Left lung (tissue), 4 donors: ENCODE measurements at regions not wholly inside any gene's neighbourhood (a gene's known extent, or its start where the extent isn't known, plus 50 kb on each side); places are given as distances from the start of the nearest gene placed in this dataset.

Experiments
- ATAC-seq: fragments of 200-7000 bp; cut with Tn5 transposase; one replicate; pipeline ENCODE4 v1.9.1; 2020; ENCODE audit warnings: moderate library complexity
- DNase-seq, 4 donors: peaks; one replicate each; pipeline ENCODE4 v3.0.0-alpha.2; 2013 to 2020
- H3K27ac ChIP-seq, 2 donors: fragments of 200-600 bp; sonication (generic) in 1 of 2; one replicate each; pipeline versions ENCODE4 v1.5.0 to v1.8.0; 2020 to 2021
- H3K27me3 ChIP-seq, 2 donors: fragments of 200-600 bp; sonication (generic) in 1 of 2; one replicate each; pipeline versions ENCODE4 v1.5.0 to v1.8.0; 2020 to 2021
- H3K36me3 ChIP-seq, 2 donors: fragments of 200-600 bp; sonication (generic) in 1 of 2; one replicate each; pipeline versions ENCODE4 v1.5.0 to v1.8.0; 2020 to 2021
- H3K4me1 ChIP-seq, 2 donors: fragments of 200-600 bp; one replicate each; pipeline ENCODE4 v1.8.0; 2021
- H3K4me3 ChIP-seq, 2 donors: fragments of 200-600 bp; sonication (generic) in 1 of 2; one replicate each; pipeline versions ENCODE4 v1.5.0 to v1.8.0; 2020 to 2021; ENCODE audit warnings: mild to moderate bottlenecking in 1 of 2
- H3K9me3 ChIP-seq, 2 donors: fragments of 200-600 bp; sonication (generic) in 1 of 2; one replicate each; pipeline versions ENCODE4 v1.5.0 to v1.8.0; 2020 to 2021
- CTCF ChIP-seq, 2 donors: fragments of 200-600 bp; sonication (generic) in 1 of 2; IDR thresholded peaks; one replicate each; pipeline versions ENCODE4 v1.5.0 to v1.8.0; 2021; ENCODE audit warnings: antibody characterized with exemption in 2 of 2
- intact Hi-C, 2 donors: fragments of 100-400 bp; cut with DNase I; formaldehyde crosslinking; loops; one replicate each; pipeline versions ENCODE4 v1.11.2 to v1.14.2; 2022
- donor health status: DM: no; HTN: yes; CAD: no.
- donor health status: DM: no; HTN: no; CAD: no.

DNA sequence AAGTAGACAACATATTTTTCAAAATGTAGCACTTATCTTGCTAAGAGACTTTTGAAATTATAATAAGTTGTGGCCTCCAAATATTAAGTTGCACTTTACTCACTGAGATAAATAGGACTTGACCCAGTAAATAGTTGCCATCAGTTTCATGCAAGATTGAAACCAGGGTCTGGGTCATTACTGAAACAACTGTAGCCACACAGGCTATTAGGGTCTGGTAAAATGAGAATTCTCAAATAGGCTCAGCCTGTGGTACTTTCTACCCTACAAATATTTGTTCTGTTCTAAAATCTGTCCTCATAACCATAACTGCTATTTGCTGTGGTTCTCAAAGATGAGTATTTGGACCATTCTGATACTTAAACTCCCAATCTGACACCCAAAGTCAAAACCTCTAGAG is 115.4 kb upstream of the STK17B start:
- ATAC-seq = no peak
- Histone ChIP-seq H3K27ac (no peak overlapping the region), H3K4me3 (no peak overlapping the region), H3K36me3 (no peaks in the 10 kb centered on the region), H3K9me3 (no peaks in the 10 kb centered on the region), H3K27me3 (no peaks in the 10 kb centered on the region), H3K4me1 (peaks cover 4 to 7% of the 10 kb centered on the region in 2 donors)
- no peak for TF ChIP-seq CTCF (IDR thresholded peaks at IDR 0.05)
- intact Hi-C loops = no loop called here
- DNase-seq = no peak

GRCh38 chr2:196287523-196287922 is 116.1 kb upstream of the STK17B start:
- DNase-seq = no peak
- Histone ChIP-seq H3K9me3 (no peaks in the 10 kb centered on the region), H3K27me3 (no peaks in the 10 kb centered on the region), H3K36me3 (no peaks in the 10 kb centered on the region), H3K4me3 (no peak overlapping the region), H3K4me1 (peaks cover 8 to 9% of the 10 kb centered on the region in 2 donors), H3K27ac (no peak overlapping the region)
- intact Hi-C loops = no loop called here
- TF ChIP-seq CTCF (IDR thresholded peaks at IDR 0.05) = no peak
- ATAC-seq = no peak

DNA sequence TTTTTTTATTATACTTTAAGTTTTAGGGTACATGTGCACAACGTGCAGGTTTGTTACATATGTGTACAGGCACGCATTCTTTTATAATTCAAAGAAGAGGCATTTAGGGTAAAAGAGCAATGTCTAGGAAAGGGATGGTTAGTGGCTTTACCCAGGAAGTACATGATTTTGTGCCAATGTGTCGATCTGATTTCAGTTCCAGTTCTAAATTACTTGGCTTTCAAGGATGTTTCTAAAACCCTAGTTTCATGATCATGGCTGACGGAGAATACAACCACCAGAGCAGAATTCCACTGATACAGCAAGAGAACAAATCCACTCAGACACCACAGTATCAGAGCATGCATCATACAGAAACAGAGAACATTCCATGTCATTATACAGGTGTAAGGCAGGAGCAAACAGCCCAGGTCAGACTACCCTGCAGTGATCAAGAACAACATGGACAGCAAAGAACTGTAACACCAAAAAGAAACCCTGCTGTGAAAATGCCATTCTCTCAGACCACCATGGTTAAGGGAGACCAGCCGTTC is 116.7 kb upstream of the STK17B start:
- no peak overlapping the region for H3K27ac ChIP-seq
- no peaks in the 10 kb centered on the region for H3K27me3 ChIP-seq
- H3K36me3 ChIP-seq = no peaks in the 10 kb centered on the region
- ATAC-seq = no peak
- intact Hi-C loops = no loop called here
- no peak overlapping the region for H3K4me3 ChIP-seq
- H3K9me3 ChIP-seq = no peaks in the 10 kb centered on the region
- peaks cover 8 to 9% of the 10 kb centered on the region in 2 donors for H3K4me1 ChIP-seq
- no peak for DNase-seq
- no peak for TF ChIP-seq CTCF (IDR thresholded peaks at IDR 0.05)

- Histone ChIP-seq H3K27ac (no peak overlapping the region), H3K9me3 (no peaks in the 10 kb centered on the region), H3K4me1 (peaks cover 5 to 9% of the 10 kb centered on the region in 2 donors), H3K4me3 (no peak overlapping the region), H3K27me3 (no peaks in the 10 kb centered on the region), H3K36me3 (no peaks in the 10 kb centered on the region)
- ATAC-seq (no peak), DNase-seq (no peak)
- intact Hi-C loops = no loop called here
- TF ChIP-seq CTCF (IDR thresholded peaks at IDR 0.05) = no peak
Observed at GRCh38 chr2:196289000-196289399, 117.6 kb upstream of the STK17B start.

DNA sequence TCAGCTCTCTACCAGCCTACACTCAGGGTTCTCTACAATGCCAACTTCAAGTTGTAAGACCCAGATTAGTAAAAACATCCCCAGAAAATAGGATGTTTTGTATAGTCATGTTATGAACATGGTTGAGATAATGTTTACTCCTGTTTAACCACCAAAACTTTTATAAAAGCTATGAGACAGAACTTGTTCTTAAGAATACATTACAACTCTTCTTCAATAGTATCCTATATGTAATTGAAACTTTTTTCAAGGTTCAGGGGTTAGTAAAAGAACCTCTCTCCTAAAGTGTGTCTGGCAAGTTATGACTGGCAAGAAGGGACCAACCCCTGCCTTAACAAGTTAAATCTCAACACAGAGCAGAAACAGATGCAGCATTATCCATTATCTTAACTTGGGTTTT is 118.8 kb upstream of the STK17B start:
- intact Hi-C loops = no loop called here
- TF ChIP-seq CTCF (IDR thresholded peaks at IDR 0.05) = no peak
- H3K27ac ChIP-seq = no peak overlapping the region

More for the DNA sequence above, 118.8 kb upstream of the STK17B start:
- H3K9me3 ChIP-seq = no peaks in the 10 kb centered on the region
- no peak for DNase-seq
- no peaks in the 10 kb centered on the region for H3K36me3 ChIP-seq
- H3K27me3 ChIP-seq = no peaks in the 10 kb centered on the region
- no peak for ATAC-seq
- H3K4me3 ChIP-seq = no peak overlapping the region
- H3K4me1 ChIP-seq = peaks cover 5 to 14% of the 10 kb centered on the region in 2 donors
